OCI-LY3 (cell line): ENCODE measurements at regions not wholly inside any gene's neighbourhood (a gene's known extent, or its start where the extent isn't known, plus 50 kb on each side); places are given as distances from the start of the nearest gene placed in this dataset.
"Not testable (repeated sequence)": the region's sequence is repeated elsewhere in the genome, so short reads cannot be mapped to it uniquely, and the experiment has no call there.

ENCODE experiments used
- H2AFZ ChIP-seq: fragments of 200-600, 300-600 bp; shearing (Covaris generic); 2 replicates; pipeline ENCODE4 v1.6.0; 2014; ENCODE audit warnings: antibody characterized with exemption, low read depth, low read length
- H3K27ac ChIP-seq: fragments of 200-600, 300-600 bp; sonication (generic); 2 replicates; pipeline ENCODE4 v1.5.1; 2014; ENCODE audit warnings: mild to moderate bottlenecking, low read length, moderate library complexity, mixed read lengths
- H3K27me3 ChIP-seq: fragments of 200-600, 300-600 bp; sonication (generic); 2 replicates; pipeline ENCODE4 v1.6.1; 2014; ENCODE audit warnings: low read depth, low read length, mixed read lengths
- H3K36me3 ChIP-seq: fragments of 200-600, 300-600 bp; sonication (generic); replicated peaks from 2 replicates; pipeline ENCODE3; 2014; ENCODE audit warnings: low read depth, low read length, mixed read lengths
- H3K4me1 ChIP-seq: fragments of 300-600, 200-600 bp; sonication (generic); 2 replicates; pipeline ENCODE4 v1.6.1; 2014; ENCODE audit warnings: low read length, mixed read lengths
- H3K4me2 ChIP-seq: fragments of 200-600, 300-600 bp; sonication (generic); 2 replicates; pipeline ENCODE4 v1.6.1; 2014; ENCODE audit warnings: low read length, mixed read lengths
- H3K4me3 ChIP-seq: fragments of 300-600, 200-600 bp; sonication (generic); 2 replicates; pipeline ENCODE4 v1.5.1; 2014; ENCODE audit warnings: antibody characterized with exemption, mild to moderate bottlenecking, low read length, moderate library complexity
- H3K79me2 ChIP-seq: fragments of 300-600, 200-600 bp; shearing (Covaris generic); 2 replicates; pipeline ENCODE4 v1.6.1; 2014; ENCODE audit warnings: mild to moderate bottlenecking, low read length, mixed read lengths
- H3K9ac ChIP-seq: fragments of 300-600, 200-600 bp; shearing (Covaris generic); 2 replicates; pipeline ENCODE4 v1.6.0; 2014; ENCODE audit warnings: mild to moderate bottlenecking, low read length, moderate library complexity
- H3K9me3 ChIP-seq: fragments of 200-600, 300-600 bp; shearing (Covaris generic); 2 replicates; pipeline ENCODE4 v1.6.1; 2014; ENCODE audit warnings: low read length, mixed read lengths; ENCODE audit not compliant: insufficient read depth
- H4K20me1 ChIP-seq: fragments of 200-600, 300-600 bp; sonication (generic); 2 replicates; pipeline ENCODE4 v1.6.1; 2016; ENCODE audit warnings: low read length, mixed read lengths; ENCODE audit not compliant: insufficient read depth
- EZH2phosphoT487 ChIP-seq: fragments of 200-600 bp; shearing (Covaris generic); IDR thresholded peaks from 2 replicates; pipeline ENCODE4 v1.6.1; 2018; ENCODE audit warnings: antibody characterized with exemption, mixed run types, low read depth
- TF ChIP-seq, protein P1 (sequence below): fragments of 200-600, 300-600 bp; sonication (generic); IDR thresholded peaks from 2 replicates; pipeline ENCODE4 v1.5.1; 2014; ENCODE audit warnings: antibody characterized with exemption, low read length, low read depth

- Histone ChIP-seq H4K20me1 (no peaks in the 10 kb centered on the region), H3K27ac (no peak overlapping the region), H3K27me3 (peaks cover 14% of the 10 kb centered on the region; the same call in 1 of the 2 replicates), H3K36me3 (no peaks in the 10 kb centered on the region), H2AFZ (no peak overlapping the region), H3K4me1 (no peaks in the 10 kb centered on the region), H3K9me3 (no peaks in the 10 kb centered on the region), H3K9ac (no peak overlapping the region), H3K4me3 (no peak overlapping the region), H3K4me2 (no peak overlapping the region), H3K79me2 (no peaks in the 10 kb centered on the region)
- TF ChIP-seq, protein P1, sequence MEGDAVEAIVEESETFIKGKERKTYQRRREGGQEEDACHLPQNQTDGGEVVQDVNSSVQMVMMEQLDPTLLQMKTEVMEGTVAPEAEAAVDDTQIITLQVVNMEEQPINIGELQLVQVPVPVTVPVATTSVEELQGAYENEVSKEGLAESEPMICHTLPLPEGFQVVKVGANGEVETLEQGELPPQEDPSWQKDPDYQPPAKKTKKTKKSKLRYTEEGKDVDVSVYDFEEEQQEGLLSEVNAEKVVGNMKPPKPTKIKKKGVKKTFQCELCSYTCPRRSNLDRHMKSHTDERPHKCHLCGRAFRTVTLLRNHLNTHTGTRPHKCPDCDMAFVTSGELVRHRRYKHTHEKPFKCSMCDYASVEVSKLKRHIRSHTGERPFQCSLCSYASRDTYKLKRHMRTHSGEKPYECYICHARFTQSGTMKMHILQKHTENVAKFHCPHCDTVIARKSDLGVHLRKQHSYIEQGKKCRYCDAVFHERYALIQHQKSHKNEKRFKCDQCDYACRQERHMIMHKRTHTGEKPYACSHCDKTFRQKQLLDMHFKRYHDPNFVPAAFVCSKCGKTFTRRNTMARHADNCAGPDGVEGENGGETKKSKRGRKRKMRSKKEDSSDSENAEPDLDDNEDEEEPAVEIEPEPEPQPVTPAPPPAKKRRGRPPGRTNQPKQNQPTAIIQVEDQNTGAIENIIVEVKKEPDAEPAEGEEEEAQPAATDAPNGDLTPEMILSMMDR: peak; percentile 91
- no peak for TF ChIP-seq EZH2phosphoT487
These were observed 589.7 kb downstream of the CBLN4 start for GRCh38 chr20:55415567-55416142.

DNA sequence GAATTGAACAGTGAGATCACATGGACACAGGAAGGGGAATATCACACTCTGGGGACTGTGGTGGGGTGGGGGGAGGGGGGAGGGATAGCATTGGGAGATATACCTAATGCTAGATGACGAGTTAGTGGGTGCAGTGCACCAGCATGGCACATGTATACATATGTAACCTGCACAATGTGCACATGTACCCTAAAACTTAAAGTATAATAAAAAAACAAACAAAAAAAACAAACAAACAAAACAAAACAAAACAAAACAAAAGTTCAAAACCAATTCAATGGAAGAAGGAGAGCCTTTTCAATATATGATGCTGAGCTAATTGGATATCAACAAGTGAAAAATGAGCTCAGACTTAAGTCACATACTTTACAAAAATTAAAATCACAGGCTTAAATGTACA is 592.8 kb downstream of the CBLN4 start:
- H3K9me3 ChIP-seq, H3K79me2 ChIP-seq, H3K4me2 ChIP-seq, H3K4me1 ChIP-seq, H3K27me3 ChIP-seq, H3K36me3 ChIP-seq, H3K27ac ChIP-seq, H3K4me3 ChIP-seq, H4K20me1 ChIP-seq, H3K9ac ChIP-seq, H2AFZ ChIP-seq: not testable (repeated sequence)

DNA sequence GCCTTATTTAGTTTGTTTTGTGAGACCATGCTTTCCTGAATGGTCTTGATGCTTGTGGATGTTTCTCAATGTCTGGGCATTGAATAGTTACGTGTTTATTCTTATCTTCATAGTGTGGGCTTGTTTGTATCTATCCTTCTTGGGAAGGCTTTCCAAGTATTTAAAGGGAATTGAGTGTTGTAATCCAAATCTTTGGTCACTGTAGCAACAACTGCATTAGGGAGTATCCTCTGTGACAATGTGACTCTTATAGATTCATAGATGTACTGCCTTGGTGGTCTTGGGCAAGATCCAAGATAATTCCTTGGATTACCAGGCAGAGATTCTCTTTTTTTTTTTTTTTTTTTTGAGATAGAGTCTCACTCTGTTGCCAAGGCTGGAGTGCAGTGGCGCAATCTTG is 598.4 kb downstream of the CBLN4 start:
- no peaks in the 10 kb centered on the region for H3K79me2 ChIP-seq

DNA sequence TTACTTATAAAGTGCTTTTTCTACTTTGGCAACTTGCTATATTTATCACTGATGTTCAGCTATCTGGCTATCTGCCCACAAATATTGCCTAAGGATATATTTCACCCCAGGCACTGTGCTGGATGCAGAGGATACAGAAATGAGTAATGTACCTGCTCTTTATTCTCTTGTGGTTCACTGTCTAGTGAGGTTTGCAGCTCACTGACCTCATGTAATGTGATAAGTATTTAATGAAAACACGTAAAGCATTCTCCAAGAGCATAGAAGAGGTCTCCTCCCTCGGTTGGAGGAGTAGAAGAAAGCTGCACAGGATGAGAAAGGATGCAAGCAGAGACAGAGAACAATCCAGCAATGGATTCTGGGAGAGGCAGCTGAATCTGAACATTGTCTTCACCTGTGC is 610.7 kb downstream of the CBLN4 start:
- Histone ChIP-seq H3K4me2 (no peak overlapping the region), H3K27ac (no peak overlapping the region), H4K20me1 (no peaks in the 10 kb centered on the region), H3K36me3 (no peaks in the 10 kb centered on the region), H2AFZ (no peak overlapping the region), H3K4me3 (no peak overlapping the region), H3K9me3 (no peaks in the 10 kb centered on the region), H3K27me3 (no peaks in the 10 kb centered on the region), H3K9ac (no peak overlapping the region), H3K4me1 (peaks cover 22% of the 10 kb centered on the region), H3K79me2 (no peaks in the 10 kb centered on the region)
- TF ChIP-seq, protein P1: no peak
- TF ChIP-seq EZH2phosphoT487: no peak

More for the DNA sequence above, 598.4 kb downstream of the CBLN4 start:
- Histone ChIP-seq H3K9ac (no peak overlapping the region), H3K4me2 (no peak overlapping the region), H3K4me1 (no peaks in the 10 kb centered on the region), H4K20me1 (no peaks in the 10 kb centered on the region), H3K27me3 (no peaks in the 10 kb centered on the region), H2AFZ (no peak overlapping the region), H3K9me3 (no peaks in the 10 kb centered on the region), H3K4me3 (no peak overlapping the region), H3K27ac (no peak overlapping the region), H3K36me3 (no peaks in the 10 kb centered on the region)
- TF ChIP-seq, protein P1: no peak
- no peak for TF ChIP-seq EZH2phosphoT487
